ENCODE measurements at regions not wholly inside any gene's neighbourhood (a gene's known extent, or its start where the extent isn't known, plus 50 kb on each side); places are given as distances from the start of the nearest gene placed in this dataset.
"Not testable (repeated sequence)": the region's sequence is repeated elsewhere in the genome, so short reads cannot be mapped to it uniquely, and the experiment has no call there.

DNA sequence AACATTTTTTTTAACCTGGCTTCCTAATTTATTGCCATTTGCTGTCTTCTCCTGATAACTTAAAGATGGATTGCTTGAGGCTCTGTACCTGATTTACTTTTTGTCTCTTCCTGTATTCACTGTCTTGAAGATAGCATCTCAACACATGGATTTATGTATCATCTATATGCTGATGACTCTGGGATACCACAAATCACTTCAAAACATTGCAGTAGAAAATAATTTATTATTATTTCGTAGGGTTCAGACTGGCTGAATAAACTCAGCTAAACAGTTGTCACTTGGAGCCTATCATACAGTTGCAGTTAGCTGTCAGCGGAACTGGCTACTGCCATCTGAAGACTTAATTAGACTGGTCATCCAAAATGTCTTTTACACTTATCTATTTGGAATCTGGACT, 1025.2 kb upstream of the CDH18 start:
- TF ChIP-seq, protein P1, sequence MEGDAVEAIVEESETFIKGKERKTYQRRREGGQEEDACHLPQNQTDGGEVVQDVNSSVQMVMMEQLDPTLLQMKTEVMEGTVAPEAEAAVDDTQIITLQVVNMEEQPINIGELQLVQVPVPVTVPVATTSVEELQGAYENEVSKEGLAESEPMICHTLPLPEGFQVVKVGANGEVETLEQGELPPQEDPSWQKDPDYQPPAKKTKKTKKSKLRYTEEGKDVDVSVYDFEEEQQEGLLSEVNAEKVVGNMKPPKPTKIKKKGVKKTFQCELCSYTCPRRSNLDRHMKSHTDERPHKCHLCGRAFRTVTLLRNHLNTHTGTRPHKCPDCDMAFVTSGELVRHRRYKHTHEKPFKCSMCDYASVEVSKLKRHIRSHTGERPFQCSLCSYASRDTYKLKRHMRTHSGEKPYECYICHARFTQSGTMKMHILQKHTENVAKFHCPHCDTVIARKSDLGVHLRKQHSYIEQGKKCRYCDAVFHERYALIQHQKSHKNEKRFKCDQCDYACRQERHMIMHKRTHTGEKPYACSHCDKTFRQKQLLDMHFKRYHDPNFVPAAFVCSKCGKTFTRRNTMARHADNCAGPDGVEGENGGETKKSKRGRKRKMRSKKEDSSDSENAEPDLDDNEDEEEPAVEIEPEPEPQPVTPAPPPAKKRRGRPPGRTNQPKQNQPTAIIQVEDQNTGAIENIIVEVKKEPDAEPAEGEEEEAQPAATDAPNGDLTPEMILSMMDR (IDR thresholded peaks at IDR 0.05; ENCODE audit: low read depth, low read length): no peak
- H3K4me3 ChIP-seq (replicated peaks in 1 of 2; ENCODE audit: low read depth in 2 of 2, low read length in 2 of 2): no peak overlapping the region
- no peak for DNase-seq (ENCODE audit: low read depth in 2 of 2)

DNA sequence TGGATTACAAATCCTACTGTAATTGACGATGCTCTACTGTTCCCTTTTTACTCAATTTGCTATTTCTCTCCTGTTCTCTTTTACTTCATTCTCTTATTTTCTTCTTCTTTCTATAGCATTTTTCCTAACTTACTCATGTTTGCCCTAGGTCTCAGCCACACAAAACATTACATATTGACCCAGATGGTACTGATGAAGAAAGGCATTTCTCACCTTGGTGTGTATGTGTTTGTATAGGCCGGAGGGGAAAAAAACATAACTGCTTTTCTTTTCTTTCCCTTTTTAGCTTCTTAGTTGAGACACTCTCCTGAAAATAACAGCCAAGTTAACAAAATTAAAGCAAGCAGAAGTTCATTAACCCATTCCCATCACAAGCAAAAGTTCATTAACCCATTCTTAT, 1019.8 kb upstream of the CDH18 start:
- TF ChIP-seq, protein P1 (IDR thresholded peaks at IDR 0.05; ENCODE audit: low read depth, low read length): no peak
- no peak for DNase-seq (ENCODE audit: low read depth in 2 of 2)
- H3K4me3 ChIP-seq (replicated peaks in 1 of 2; ENCODE audit: low read depth in 2 of 2, low read length in 2 of 2): no peak overlapping the region

DNA sequence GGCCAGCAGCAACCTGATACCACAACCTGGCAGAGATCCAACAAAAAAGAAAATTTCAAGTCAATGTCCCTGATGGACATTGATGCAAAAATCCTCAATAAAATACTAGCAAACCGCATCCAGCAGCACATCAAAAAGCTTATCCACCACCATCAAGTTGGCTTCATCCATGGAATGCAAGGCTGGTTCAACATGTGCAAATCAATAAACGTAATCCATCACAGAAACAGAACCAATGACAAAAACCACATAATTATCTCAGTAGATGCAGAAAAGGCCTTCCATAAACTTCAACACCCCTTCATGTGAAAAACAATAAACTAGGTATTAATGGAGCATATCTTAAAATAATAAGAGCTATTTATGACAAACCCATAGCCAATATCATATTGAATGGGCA, 1000.9 kb upstream of the CDH18 start:
- not testable (repeated sequence) for DNase-seq (ENCODE audit: low read depth in 2 of 2); H3K4me3 ChIP-seq (replicated peaks in 1 of 2; ENCODE audit: low read depth in 2 of 2, low read length in 2 of 2)

DNA sequence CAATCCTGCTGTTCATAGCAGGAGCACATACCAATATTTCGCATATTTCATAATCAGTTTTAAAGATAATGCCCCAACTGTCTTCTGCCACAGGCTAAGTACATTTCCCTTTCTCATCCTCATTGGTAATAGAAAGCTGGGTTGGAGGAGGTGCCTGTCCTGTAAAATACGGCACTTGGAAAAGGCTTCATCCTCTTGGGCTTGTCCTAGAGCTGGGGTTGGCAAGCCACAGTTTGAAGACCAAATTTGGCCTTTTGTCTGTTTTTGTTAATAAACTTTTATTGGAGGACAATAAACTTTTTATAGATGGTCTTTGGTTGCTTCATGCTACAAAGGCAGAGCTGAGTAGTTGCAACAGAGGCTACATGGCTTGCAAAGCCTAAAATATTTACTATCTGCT, 997.8 kb upstream of the CDH18 start:
- TF ChIP-seq, protein P1 (IDR thresholded peaks at IDR 0.05; ENCODE audit: low read depth, low read length): no peak
- DNase-seq (ENCODE audit: low read depth in 2 of 2): no peak
- H3K4me3 ChIP-seq (replicated peaks in 1 of 2; ENCODE audit: low read depth in 2 of 2, low read length in 2 of 2): no peak overlapping the region

DNA sequence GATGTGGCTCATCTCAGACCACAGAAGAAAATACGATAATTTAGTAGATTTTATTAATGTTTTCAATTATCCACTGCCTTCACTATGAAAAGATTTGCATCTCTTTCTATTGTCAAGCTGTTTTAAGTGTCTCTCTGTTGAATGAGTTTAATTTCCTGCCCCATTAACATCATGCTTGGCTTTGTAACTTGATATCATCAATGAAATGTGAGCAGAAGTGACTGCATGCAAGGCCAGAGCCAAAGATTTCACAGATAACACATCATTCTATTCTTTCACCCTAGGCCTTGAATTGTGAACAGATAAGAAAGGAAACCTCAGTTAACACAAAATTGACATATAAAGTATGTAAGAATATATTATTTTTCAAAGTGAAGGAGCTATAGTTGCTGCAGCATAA, 986.4 kb upstream of the CDH18 start:
- DNase-seq (ENCODE audit: low read depth in 2 of 2): no peak
- TF ChIP-seq, protein P1 (IDR thresholded peaks at IDR 0.05; ENCODE audit: low read depth, low read length): no peak

DNA sequence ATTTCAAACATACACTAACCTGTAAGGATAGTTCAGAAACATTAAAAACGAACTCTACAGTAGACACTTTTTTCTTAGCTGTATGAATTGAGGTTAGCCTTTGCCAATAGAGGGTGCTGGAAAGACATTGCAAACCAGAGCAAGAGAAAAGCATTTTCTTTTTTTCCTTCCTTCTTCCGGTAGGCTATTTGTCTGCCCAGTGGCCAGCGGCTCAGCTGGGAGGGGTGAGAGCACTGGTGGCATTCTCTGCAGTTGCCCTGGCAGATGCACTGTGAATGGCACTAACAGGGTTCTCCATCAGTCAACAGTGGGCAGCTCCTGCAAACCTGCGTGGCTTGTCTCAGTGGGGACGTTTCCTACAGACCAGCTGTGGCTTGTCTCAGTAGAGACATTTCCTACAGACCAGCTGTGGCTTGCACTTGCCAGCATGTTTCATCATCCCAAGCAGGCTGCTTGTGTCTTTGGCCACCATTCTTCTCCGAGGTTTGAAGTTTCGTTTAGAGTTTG, 984.5 kb upstream of the CDH18 start:
- peak; percentile 42 to 67 for DNase-seq (ENCODE audit: low read depth in 2 of 2)
- H3K4me3 ChIP-seq (replicated peaks in 1 of 2; ENCODE audit: low read depth in 2 of 2, low read length in 2 of 2): peak overlapping the region; percentile 25 to 43
- TF ChIP-seq, protein P1 (IDR thresholded peaks at IDR 0.05; ENCODE audit: low read depth, low read length): peak; percentile 33

More for the DNA sequence above, 986.4 kb upstream of the CDH18 start:
- H3K4me3 ChIP-seq (replicated peaks in 1 of 2; ENCODE audit: low read depth in 2 of 2, low read length in 2 of 2): no peak overlapping the region

DNA sequence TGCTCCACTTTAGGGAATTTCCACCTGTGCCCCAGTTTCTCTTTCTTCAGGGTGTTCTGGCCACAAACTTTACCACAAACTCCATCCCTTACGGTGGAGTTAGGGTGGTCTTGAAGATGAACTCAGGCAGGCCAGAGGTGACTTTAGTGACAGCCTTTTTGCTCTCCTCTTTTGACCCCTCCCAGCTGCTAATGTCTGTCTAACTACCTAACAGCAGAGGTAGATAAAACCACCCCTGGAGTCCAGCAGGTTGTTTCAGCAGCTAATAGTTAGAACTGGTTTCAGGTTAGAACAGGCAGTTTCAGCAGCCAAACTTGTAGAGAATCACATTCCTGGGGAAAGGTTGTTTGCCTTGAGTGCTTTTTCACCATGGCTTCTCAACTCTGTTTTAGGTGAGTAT, 971.3 kb upstream of the CDH18 start:
- H3K4me3 ChIP-seq (replicated peaks in 1 of 2; ENCODE audit: low read depth in 2 of 2, low read length in 2 of 2): no peak overlapping the region
- no peak for DNase-seq (ENCODE audit: low read depth in 2 of 2)
- TF ChIP-seq, protein P1 (IDR thresholded peaks at IDR 0.05; ENCODE audit: low read depth, low read length): no peak
